Right lobe of liver (tissue), 4 donors: ENCODE measurements at regions not wholly inside any gene's neighbourhood (a gene's known extent, or its start where the extent isn't known, plus 50 kb on each side); places are given as distances from the start of the nearest gene placed in this dataset.

Source experiments
- POLR2A ChIP-seq: fragments of 450-650 bp; IDR thresholded peaks from one replicate; pipeline ENCODE4 v1.6.1; 2017; ENCODE audit warnings: antibody characterized with exemption, mild to moderate bottlenecking
- TF ChIP-seq, protein P1 (sequence below), 4 donors: fragments of 200-600 bp in 3 of 4; fragments of 450-650 bp in 1 of 4; IDR thresholded peaks; one replicate each; pipeline versions ENCODE4 v1.5.1 to v1.8.0; 2016 to 2022; ENCODE audit warnings: antibody characterized with exemption in 4 of 4, mild to moderate bottlenecking in 2 of 4
- donor health status: DM: no; HTN: no; CAD: no.
- donor health status: DM: no; HTN: no; CAD: no.
- donor health status: DM: no; HTN: yes; CAD: no.

DNA sequence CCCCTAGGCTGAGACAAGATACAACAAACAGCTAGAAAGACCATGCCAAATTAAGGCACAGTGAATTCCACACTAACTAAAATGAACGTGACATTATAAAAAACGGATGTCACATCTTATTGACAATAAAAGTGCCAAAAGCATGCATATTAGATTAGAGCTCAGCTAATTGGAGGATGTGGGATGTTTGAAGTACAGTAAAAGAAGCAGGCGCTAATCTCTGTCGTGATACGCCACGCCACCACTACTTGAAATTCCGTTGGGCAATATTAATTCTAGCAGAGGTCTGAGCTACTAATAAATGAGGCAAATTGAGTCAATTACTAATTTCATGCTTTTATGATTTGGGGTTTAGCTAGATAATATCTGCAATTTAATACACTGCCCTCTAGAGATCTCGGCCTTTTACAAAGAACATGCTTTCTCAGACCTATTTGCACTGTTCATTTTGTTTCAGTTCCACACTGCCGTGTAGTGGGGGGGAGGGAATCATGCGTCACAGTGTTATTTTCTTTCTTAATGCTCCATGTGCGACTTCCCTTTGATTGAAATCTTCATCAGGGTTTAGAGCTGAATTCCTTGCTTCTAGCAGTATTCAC is 52.9 kb upstream of the ROBO2 start:
- TF ChIP-seq, protein P1, sequence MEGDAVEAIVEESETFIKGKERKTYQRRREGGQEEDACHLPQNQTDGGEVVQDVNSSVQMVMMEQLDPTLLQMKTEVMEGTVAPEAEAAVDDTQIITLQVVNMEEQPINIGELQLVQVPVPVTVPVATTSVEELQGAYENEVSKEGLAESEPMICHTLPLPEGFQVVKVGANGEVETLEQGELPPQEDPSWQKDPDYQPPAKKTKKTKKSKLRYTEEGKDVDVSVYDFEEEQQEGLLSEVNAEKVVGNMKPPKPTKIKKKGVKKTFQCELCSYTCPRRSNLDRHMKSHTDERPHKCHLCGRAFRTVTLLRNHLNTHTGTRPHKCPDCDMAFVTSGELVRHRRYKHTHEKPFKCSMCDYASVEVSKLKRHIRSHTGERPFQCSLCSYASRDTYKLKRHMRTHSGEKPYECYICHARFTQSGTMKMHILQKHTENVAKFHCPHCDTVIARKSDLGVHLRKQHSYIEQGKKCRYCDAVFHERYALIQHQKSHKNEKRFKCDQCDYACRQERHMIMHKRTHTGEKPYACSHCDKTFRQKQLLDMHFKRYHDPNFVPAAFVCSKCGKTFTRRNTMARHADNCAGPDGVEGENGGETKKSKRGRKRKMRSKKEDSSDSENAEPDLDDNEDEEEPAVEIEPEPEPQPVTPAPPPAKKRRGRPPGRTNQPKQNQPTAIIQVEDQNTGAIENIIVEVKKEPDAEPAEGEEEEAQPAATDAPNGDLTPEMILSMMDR (IDR thresholded peaks at IDR 0.05) = peak in 1 of 4 donors; percentile 32
- no peak for TF ChIP-seq POLR2A
